ENCODE measurements at regions not wholly inside any gene's neighbourhood (a gene's known extent, or its start where the extent isn't known, plus 50 kb on each side); places are given as distances from the start of the nearest gene placed in this dataset.

DNA sequence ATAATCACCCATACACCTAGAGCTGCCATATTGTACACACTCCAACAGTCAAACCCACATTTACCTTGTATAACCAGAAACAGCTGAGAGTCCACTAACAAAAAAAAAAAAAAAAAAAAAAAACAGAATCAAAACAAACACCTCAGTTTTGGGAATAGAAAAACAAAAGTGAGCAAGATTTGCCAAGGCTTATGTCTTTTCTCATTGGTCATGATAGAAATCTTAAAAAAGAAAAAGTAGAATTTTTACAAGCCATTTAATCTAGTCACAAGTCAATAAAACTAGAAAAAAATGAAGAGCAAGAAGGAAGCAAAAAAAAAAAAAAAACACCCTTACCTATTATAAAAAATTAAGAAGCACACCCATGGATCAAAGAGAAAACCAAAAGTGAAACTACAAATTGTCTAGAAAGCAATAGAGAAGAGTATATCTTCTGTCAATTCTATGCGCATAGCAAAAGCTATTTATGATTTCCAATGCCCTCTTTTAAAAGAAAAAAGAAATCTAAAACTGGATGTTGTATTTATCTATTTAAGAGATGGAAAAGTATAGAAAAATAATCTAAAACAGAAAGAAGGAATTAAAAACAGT is 113.2 kb upstream of the GALNT2 start:
- TF ChIP-seq, protein P1, sequence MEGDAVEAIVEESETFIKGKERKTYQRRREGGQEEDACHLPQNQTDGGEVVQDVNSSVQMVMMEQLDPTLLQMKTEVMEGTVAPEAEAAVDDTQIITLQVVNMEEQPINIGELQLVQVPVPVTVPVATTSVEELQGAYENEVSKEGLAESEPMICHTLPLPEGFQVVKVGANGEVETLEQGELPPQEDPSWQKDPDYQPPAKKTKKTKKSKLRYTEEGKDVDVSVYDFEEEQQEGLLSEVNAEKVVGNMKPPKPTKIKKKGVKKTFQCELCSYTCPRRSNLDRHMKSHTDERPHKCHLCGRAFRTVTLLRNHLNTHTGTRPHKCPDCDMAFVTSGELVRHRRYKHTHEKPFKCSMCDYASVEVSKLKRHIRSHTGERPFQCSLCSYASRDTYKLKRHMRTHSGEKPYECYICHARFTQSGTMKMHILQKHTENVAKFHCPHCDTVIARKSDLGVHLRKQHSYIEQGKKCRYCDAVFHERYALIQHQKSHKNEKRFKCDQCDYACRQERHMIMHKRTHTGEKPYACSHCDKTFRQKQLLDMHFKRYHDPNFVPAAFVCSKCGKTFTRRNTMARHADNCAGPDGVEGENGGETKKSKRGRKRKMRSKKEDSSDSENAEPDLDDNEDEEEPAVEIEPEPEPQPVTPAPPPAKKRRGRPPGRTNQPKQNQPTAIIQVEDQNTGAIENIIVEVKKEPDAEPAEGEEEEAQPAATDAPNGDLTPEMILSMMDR (optimal IDR thresholded peaks at IDR 0.05 in 1 of 3, IDR thresholded peaks at IDR 0.05 in 1 of 3, conservative IDR thresholded peaks at IDR 0.05 in 1 of 3; ENCODE audit: extremely low read depth in 1 of 3, insufficient read depth in 2 of 3, low read length in 3 of 3), result no peak
- TF ChIP-seq EZH2 (IDR thresholded peaks at IDR 0.05; ENCODE audit: low read length), result no peak

Measured in keratinocyte (primary cell).